ENCODE measurements at regions not wholly inside any gene's neighbourhood (a gene's known extent, or its start where the extent isn't known, plus 50 kb on each side); places are given as distances from the start of the nearest gene placed in this dataset.

DNA sequence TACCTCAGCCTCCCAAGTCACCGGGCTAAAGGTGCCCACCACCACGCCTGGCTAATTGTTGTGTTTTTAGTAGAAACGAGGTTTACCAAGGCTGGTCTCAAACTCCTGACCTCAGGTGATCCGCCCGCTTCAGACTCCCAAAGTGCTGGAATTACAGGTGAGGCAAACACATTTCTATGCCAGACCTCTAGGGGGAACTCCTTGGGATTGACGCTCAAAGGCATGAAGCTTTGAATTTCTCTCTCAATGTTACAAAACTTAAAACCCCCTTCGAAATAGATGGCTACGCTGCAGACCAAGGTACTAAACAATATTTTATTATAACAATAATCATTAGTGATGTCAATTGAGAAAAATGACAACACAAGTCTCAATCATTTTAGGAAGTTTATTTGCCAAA is 330.0 kb downstream of the SETD4 start:
- no peaks in the 10 kb centered on the region for H3K4me1 ChIP-seq
- H3K27me3 ChIP-seq: no peaks in the 10 kb centered on the region
- WGBS, 2 donors: 92 to 94% methylated on average over 8 of the region's 8 CpGs
- H3K9me3 ChIP-seq: no peaks in the 10 kb centered on the region
- no peak for DNase-seq
- intact Hi-C loops (cut with DNase I): no loop called here
- H3K27ac ChIP-seq: no peak overlapping the region
- no peaks in the 10 kb centered on the region for H3K36me3 ChIP-seq
- H3K4me3 ChIP-seq (replicated peaks in 1 of 3): no peak overlapping the region
- TF ChIP-seq POLR2A (IDR thresholded peaks at IDR 0.05): no peak
- TF ChIP-seq, protein P1, sequence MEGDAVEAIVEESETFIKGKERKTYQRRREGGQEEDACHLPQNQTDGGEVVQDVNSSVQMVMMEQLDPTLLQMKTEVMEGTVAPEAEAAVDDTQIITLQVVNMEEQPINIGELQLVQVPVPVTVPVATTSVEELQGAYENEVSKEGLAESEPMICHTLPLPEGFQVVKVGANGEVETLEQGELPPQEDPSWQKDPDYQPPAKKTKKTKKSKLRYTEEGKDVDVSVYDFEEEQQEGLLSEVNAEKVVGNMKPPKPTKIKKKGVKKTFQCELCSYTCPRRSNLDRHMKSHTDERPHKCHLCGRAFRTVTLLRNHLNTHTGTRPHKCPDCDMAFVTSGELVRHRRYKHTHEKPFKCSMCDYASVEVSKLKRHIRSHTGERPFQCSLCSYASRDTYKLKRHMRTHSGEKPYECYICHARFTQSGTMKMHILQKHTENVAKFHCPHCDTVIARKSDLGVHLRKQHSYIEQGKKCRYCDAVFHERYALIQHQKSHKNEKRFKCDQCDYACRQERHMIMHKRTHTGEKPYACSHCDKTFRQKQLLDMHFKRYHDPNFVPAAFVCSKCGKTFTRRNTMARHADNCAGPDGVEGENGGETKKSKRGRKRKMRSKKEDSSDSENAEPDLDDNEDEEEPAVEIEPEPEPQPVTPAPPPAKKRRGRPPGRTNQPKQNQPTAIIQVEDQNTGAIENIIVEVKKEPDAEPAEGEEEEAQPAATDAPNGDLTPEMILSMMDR (IDR thresholded peaks at IDR 0.05): no peak

DNA sequence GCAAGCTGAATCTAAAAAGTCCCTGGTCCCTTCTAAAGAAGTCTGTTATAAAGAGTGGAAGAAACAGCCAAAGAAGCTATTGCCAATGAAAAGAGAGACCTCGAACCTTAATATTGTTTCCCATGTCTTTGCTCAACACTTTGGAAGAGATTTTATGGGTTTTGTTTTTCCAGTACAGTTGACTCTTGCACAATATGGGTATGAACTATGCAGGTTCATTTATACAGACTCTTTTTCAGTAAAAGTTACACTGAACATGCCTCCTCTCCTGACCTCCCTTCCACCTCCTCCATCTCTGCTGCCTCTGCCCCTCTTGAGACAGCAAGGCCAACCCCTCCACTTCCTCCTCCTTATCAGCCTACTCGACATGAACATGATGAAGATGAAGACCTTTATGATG is 332.5 kb downstream of the SETD4 start:
- Histone ChIP-seq H3K27ac (no peak overlapping the region), H3K4me1 (no peaks in the 10 kb centered on the region), H3K36me3 (no peaks in the 10 kb centered on the region), H3K9me3 (no peaks in the 10 kb centered on the region), H3K27me3 (no peaks in the 10 kb centered on the region), H3K4me3 (replicated peaks in 1 of 3) (no peak overlapping the region)
- no peak for TF ChIP-seq POLR2A (IDR thresholded peaks at IDR 0.05)
- TF ChIP-seq, protein P1 (IDR thresholded peaks at IDR 0.05): no peak
- 62 to 77% methylated on average over 2 of the region's 2 CpGs for WGBS, 2 donors
- intact Hi-C loops (cut with DNase I): no loop called here
- no peak for DNase-seq

DNA sequence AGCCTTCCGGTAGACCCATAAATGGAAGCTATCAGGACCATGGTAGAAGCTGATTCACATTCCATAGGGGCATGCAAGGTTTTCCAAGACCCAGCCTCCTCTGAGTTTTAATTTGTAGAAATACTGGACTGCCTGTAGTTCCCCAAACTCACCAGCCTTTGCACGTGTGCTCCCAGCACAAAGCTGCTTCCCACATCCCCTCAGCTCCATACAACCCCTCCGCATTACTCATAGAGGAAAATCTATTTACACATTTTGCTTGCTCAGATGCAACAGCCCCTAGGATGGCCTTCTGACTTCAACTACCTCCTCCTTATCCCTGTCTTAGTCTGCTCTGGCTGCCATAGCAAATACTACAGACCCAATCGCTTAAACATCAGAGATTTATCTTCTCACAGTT is 336.2 kb downstream of the SETD4 start:
- intact Hi-C loops (cut with DNase I): no loop called here
- H3K4me3 ChIP-seq (replicated peaks in 1 of 3): no peak overlapping the region
- H3K4me1 ChIP-seq: peaks cover 5 to 12% of the 10 kb centered on the region in 2 donors
- no peaks in the 10 kb centered on the region for H3K36me3 ChIP-seq
- WGBS, 2 donors: 91 to 95% methylated on average over 4 of the region's 4 CpGs
- H3K27ac ChIP-seq: no peak overlapping the region
- no peak for DNase-seq
- no peaks in the 10 kb centered on the region for H3K9me3 ChIP-seq
- H3K27me3 ChIP-seq: no peaks in the 10 kb centered on the region
- TF ChIP-seq, protein P1 (IDR thresholded peaks at IDR 0.05): no peak
- TF ChIP-seq POLR2A (IDR thresholded peaks at IDR 0.05): no peak

DNA sequence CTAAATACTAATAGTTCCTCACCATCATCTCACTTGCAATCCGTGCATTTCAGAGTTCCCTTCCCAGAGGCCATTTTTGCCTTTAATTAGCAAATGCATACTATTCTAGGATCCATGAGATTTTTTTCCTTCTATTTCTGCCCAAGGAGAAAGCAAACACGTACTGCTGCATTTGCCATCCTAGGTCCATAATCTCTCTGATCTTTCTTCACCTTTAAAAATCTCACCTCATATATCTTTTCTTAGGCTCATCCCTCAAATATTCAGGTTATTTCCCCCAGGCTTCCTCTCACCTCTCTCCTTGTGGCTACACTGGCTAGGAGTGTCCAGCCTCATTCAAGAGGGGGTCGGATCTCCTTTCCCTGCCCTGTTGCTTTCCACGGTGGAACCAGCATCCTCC is 338.6 kb downstream of the SETD4 start:
- Histone ChIP-seq H3K27me3 (no peaks in the 10 kb centered on the region), H3K9me3 (no peaks in the 10 kb centered on the region), H3K4me3 (replicated peaks in 1 of 3) (no peak overlapping the region), H3K4me1 (peaks cover 5 to 12% of the 10 kb centered on the region in 2 donors), H3K36me3 (no peaks in the 10 kb centered on the region), H3K27ac (no peak overlapping the region)
- no peak for DNase-seq
- 82 to 96% methylated on average over 4 of the region's 4 CpGs for WGBS, 2 donors
- TF ChIP-seq POLR2A (IDR thresholded peaks at IDR 0.05): no peak
- TF ChIP-seq, protein P1 (IDR thresholded peaks at IDR 0.05): no peak
- intact Hi-C loops (cut with DNase I): no loop called here

DNA sequence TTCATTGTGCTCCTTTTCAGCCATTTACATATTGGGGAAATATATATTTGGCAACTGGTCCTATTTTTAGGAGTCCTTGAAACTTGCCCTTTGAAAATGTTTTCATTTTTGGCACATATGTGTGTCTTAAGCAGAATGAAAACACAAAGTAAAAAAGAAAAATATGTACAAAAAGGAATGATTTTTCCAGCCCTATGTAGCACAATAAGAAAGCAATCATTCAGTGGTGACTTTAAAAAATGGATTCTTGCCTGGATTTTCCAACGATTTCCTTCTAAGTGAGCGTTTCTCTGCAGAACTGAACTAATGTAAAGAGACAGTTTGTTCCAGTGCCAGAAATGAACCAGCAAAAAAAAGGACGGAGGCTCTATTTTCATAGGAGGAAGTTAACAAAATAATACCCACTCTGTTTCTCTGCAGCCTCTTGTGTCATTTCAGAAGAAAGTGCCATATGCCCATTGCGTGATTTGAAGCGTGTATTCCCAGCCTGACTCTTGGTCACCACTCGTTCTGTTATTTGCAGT is 340.1 kb downstream of the SETD4 start:
- no peaks in the 10 kb centered on the region for H3K9me3 ChIP-seq
- H3K4me1 ChIP-seq: peaks cover 5 to 12% of the 10 kb centered on the region in 2 donors
- TF ChIP-seq, protein P1 (IDR thresholded peaks at IDR 0.05): no peak
- no peak for TF ChIP-seq POLR2A (IDR thresholded peaks at IDR 0.05)
- no peak for DNase-seq
- no peaks in the 10 kb centered on the region for H3K36me3 ChIP-seq
- no peak overlapping the region for H3K27ac ChIP-seq
- no peak overlapping the region for H3K4me3 ChIP-seq (replicated peaks in 1 of 3)
- WGBS, 2 donors: 18 to 23% methylated on average over 6 of the region's 6 CpGs
- H3K27me3 ChIP-seq: no peaks in the 10 kb centered on the region
- intact Hi-C loops (cut with DNase I): no loop called here

Measured in thyroid gland (tissue), 4 donors.